Posterior vena cava (tissue), 2 donors: ENCODE measurements at regions not wholly inside any gene's neighbourhood (a gene's known extent, or its start where the extent isn't known, plus 50 kb on each side); places are given as distances from the start of the nearest gene placed in this dataset.
A peak's percentile ranks its signal among the peaks of the same experiment; 100 is the strongest.
"Not testable (repeated sequence)": the region's sequence is repeated elsewhere in the genome, so short reads cannot be mapped to it uniquely, and the experiment has no call there.

ENCODE experiments used
- DNase-seq: peaks from one replicate; pipeline ENCODE4 v3.0.0-alpha.2; 2020; ENCODE audit warnings: low spot score
- intact Hi-C, 2 donors: fragments of 100-400 bp; cut with DNase I; formaldehyde crosslinking; loops; one replicate each; pipeline versions ENCODE4 v1.14.1 to v1.14.2; 2022 to 2023
- donor health status: DM: yes; HTN: yes; CAD: no.
- donor health status: DM: yes; HTN: yes; CAD: no.

DNA sequence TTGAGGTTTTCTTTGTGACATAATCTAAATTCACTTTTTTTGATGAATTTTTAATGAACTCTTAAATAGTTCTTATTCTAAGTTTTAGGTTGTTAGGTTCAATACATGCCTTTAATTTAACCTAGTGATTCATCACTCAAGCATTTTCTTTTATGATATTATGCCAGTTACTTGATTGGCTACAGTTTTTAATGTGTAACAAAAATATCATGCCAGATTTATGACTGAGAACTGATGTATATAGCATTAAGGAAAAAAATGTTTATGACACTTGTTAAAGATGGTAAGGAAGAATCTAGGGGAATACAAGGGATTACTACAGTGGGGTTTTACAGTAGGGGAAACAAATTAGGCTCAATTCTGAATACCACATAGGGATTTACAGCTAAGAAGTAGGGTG, 103.1 kb downstream of the VGLL3 start:
- intact Hi-C loops, result no loop called here
- DNase-seq, result no peak

DNA sequence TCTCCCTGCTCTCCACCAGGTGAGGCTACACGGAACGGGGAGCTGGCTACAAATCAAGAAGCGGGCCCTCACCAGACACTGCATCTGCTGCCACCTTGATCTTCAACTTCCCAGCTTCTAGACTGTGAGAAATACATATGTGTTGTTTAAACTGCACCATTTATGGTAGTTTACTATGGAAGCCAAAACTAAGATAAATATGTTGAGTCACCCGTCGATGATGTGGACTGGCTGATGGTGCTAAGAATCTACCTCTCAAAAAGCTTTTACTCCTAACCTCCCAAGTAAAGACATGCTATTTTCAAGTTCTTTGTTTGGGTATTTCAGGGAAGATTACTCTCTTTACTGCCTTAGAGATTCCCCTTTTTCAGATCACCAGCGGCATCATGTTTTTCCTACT, 110.9 kb downstream of the VGLL3 start:
- intact Hi-C loops, result no loop called here
- no peak for DNase-seq

DNA sequence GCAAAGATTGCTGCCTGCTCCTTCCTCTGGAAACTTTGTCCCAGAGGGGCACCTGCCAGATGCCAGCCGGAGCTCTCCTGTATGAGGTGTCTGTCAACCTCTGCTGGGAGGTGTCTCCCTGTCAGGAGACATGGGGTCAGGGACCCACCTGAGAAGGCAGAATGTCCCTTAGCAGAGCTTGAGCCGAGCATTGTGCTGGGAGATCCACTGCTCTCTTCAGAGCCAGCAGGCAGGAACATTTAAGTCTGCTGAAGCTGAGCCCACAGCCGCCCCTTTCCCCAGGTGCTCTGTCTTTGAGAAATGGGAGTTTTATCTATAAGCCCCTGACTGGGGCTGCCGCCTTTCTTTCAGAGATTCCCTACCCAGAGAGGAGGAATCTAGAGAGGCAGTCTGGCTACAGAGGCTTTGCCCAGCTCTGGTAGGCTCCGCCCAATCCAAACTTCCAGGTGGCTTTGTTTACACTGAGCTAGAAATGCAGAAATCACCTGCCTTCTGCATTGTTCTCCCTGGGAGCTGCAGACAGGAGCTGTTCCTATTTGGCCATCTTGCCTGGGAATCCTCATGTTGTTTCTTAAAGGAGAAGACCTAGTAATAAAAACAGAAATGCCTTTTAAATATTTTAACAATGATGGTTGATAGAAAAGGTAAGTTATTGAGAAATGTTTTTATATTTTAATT, 114.3 kb downstream of the VGLL3 start:
- intact Hi-C loops, result not testable (repeated sequence)
- peak; percentile 62 for DNase-seq

DNA sequence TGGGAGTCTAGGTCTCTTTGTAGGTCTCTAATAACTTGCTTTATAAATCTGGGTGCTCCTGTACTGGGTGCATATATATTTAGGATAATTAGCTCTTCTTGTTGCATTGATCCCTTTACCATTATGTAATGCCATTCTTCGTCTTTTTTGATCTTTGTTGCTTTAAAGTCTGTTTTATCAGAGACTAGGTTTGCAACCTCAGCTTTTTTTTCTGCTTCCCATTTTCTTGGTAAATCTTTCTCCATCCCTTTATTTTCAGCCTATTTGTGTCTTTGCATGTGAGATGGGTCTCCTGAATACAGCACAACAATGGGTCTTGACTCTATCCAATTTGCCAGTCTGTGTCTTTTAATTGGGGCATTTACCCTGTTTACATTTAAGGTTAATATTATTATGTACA, 116.2 kb downstream of the VGLL3 start:
- DNase-seq, intact Hi-C loops: not testable (repeated sequence)

DNA sequence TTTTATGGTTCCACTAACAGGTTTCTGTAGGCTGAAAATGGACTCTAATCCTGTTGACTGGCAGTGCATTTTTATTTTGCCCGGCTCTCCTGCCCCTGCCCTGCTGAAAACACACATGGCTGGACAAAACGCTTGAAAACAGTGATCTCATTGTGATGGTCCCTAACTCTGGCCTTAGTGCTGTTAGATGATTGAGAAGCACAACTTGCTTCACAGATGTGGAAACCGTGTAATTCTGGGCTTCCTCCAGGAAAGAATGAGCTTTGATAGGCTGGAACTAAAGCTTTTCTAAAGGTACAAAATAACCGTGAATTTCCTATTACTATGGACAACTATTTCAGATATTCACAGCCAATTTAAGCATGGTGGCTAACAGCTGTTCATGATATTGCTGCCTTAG, 121.4 kb downstream of the VGLL3 start:
- intact Hi-C loops, result no loop called here
- no peak for DNase-seq

DNA sequence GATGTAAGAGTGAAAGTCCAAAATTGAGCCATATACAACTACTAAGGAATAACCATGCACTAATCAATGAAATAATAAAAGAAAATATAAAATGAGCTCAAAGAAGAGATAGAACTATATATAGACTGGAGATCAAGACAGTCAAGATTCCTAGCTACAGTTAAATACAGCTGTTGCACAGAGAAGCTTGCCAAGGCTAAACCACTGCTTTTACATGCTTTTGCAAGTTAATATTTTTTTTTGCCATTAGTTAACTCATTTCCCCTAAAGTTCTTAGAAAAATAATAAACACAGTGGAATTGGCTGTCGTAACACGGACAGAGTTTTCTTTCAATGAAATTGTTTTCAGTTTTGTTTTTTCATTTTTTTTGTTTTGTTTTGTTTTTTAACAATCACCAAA, 123.0 kb downstream of the VGLL3 start:
- intact Hi-C loops, result no loop called here
- no peak for DNase-seq

DNA sequence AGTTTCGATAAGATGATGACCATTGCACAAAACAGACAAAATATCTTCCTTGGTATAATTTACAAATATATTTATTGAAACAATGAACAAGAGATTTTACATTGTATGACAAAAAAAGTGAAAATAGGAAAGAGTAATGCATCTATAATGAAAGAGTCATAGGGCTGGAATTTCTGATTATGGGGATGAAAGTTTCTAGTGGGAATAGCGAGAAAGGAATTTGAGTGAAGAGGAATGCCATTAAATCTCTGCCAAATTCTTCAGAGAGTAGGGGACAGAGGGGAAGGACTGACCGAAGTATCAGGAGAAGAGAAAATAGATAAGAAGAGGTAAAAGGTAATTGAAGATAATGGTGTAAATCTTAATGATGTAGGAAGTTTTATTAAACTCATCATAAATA, 125.4 kb downstream of the VGLL3 start:
- no peak for DNase-seq
- intact Hi-C loops, result no loop called here

DNA sequence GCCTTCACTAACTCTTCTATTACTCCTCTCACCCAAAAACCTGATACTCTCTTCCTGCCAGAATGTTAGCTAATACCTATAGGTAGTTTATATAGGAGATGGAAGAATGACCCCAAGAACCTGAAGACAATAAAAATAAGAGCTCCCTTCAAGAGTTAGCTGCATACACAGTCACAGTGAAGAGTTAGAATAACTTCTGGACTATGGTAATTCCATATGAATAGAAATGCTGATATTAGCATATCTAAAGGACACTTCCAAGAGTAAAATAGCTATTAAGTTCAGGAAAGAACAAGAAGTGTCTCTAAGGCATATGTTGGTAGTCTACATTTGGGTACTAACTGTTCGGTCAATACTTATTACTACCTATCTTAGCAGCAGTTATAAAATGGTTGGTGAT, 134.2 kb downstream of the VGLL3 start:
- intact Hi-C loops, result no loop called here
- no peak for DNase-seq

DNA sequence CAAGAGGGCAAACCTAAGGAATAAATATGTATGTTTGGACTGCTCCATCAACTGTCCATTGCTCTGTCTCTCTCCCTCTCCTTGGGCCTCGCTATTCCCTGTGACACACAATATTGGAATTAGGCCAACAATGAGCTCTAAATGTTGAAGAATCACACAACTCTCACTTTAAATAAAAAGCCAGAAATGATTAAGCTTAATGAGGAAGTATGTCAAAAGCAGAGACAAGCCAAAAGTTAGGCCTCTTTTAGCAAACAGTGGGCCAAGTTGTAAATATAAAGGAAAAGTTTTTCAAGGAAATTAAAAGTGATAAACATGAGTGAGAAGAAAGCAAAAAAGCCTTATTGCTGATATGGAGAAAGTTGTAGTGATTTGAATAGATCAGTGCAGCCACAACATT, 141.0 kb downstream of the VGLL3 start:
- intact Hi-C loops, result no loop called here
- DNase-seq, result no peak

DNA sequence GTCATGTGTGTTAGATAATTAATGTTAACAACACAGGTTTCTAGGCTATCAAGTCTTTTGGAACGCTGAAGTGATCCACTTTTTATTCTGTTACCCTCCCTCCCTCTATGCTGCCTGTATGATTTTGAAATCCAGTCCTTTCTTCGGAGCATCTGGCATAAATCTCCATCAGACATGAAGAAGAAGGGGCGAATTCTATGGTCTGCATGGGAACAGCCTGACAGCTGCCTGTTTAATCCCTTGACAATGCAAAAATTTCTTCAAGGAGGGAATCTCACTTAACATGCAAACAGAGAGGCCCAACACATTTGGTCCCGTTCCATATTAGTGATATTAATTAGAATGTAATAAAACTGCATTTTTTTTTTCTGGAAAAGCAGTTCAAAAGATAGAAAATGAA, 145.2 kb downstream of the VGLL3 start:
- no peak for DNase-seq
- intact Hi-C loops, result no loop called here

DNA sequence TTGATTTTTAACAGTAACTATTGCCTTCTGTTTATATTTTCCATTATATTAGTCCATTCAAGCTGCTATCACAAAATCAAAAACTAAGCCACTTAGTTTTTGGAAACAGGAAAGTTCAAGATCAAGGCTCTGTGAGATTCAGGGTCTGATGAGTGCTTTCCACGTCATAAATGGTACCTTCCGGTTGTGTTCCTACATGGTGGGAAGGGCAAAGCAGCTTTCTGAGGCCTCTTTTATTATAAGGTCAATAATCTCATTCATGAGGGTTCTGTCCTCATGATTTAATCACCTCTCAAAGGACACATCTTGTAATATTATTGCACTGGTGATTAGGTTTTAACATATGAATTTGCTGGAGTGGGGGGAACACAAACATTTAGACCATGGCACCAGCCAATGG, 152.0 kb downstream of the VGLL3 start:
- no peak for DNase-seq
- intact Hi-C loops, result no loop called here

DNA sequence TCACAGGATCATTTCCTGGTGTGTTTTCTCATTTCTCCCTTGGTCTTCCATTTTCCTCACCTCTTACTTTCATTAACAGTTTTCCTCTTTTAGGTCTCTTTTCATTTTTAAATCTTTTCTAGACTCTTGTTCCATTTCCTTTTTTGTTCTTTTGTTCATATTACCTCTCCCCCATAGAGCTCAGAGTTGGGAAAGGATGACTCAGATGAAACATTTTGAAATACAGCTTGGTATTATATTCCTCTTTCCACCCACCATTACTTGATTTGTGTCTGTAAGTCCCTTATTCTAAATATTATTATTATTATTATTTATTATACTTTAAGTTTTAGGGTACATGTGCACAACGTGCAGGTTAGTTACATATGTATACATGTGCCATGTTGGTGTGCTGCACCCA, 153.1 kb downstream of the VGLL3 start:
- DNase-seq, result no peak
- intact Hi-C loops, result loop anchor here in 1 of 2 donors (2.0 kb wide), 1 partner anchor 25 kb away; no protein-coding TSS in a partner anchor

DNA sequence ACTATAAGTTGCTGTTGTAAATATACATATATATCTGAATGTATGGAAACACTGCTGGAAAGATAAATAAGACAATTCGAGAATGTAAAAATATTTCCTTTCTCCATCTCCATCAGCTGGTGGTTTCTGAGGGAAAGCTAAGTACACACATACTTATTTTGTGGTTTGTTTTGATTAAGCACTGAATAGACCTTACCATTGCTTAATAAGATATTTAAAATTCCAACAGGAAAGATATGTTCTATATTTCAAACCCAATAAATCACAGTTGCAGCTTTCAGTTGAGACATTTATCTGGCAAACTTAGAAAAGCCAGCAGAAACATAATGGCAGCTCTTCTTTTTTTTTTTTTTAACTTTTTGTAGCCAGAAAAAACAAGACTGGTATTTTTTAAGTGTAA, 160.4 kb downstream of the VGLL3 start:
- intact Hi-C loops, result no loop called here
- no peak for DNase-seq

DNA sequence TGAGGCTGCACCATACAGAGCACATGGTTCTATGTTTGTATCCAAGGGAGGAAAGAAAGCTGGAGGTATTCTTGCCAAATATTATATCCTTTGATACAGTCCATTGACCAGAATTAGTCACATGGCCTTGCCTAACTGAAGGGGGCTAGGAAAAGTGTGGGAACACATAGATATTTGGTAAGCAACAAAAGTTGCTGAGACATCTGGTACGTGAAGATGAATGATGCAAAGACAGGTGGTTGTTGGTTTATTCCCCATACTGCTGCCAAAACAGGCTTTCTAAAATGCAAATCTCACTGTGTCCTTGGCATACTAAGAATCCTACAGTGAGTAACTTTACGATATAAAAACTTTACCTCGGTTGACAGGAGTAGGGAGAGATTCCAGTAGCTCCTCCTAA, 162.2 kb downstream of the VGLL3 start:
- intact Hi-C loops, result no loop called here

DNA sequence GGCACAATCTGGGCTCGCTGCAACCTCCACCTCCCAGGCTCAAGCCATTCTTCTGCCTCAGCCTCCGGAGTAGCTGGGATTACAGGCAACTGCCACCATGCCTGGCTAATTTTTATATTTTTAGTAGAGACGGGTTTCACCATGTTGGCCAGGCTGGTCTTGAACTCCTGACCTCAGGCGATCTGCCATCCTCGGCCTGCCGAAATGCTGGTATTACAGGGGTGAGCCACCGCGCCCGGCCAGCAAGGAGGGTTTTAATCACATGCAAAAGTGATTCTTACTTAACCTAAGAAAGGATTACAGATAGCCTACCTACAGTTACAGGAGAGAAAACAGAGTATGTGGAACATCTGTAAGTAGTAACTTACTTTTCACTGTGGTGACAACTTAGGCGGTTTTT, 163.4 kb downstream of the VGLL3 start:
- peak; percentile 48 for DNase-seq
- intact Hi-C loops, result not testable (repeated sequence)

More for the DNA sequence above, 162.2 kb downstream of the VGLL3 start:
- no peak for DNase-seq

DNA sequence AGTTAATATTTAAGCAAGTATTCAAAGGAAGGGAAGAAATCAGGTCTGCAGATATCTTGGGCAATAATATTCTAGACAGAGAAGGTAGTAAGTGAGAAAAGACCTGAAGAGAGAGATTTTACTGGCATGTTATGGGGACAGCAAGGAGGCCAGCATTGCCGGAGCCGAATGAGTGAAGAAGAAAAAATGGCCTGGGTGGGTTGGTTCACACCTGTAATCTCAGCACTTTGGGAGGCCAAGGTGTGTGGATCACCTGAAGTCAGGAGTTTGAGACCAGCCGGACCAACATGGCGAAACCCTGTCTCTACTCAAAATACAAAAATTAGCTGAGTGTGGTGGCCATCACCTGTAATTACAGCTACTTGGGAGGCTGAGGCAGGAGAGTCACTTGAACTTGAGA, 164.7 kb downstream of the VGLL3 start:
- peak; percentile 53 for DNase-seq
- intact Hi-C loops, result no loop called here

DNA sequence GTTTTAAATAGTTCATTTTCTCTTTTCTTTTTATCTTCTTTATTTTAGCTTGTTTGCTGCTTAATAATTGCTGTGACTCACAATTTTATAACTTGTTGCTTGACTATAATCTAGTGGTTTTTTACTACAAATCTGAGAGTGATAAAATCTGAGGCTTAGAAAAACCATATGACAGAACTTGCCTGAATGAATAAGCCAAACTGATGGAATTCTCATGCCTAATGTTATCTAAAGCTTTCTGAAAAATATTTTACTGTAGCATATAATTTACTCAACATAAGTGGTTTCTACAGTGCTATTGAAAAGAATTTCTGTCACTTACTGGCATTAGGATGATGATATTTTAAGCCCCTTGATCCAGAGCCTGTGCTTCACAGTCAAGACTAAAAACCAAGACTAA, 175.1 kb downstream of the VGLL3 start:
- DNase-seq, result no peak
- intact Hi-C loops, result no loop called here

DNA sequence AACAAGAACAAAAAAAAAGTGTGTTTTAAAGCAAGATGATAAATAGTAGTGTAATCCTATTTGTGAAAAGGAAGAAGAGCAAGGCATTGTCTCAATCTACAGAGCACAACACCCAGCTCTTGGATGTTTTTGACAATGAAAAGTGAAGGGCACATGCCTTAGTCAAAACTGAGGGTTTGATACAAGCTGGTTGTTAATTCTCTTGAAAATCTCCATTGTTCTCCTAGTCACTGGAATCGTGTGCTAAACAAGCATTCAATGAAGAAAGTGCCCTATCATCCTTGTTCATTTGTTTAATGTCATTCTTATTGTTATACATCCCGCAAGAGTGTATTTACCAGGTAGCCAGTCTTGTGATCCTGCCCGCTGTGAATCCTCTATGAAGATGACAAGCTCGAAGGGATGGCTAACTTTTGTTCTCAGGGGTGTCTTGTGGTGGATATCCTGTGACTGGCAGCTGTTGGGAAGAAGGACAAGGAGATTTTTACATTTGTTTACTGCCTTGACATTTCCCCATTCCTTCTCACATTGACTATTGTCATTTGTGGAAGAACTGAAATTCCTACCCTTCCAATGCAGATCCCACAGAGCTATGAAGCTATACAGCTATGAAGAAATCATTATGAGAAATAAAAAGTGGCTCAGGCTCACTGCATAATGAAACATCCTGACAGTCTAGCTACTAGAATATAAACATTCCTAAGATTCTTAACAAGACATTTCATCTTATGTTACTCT, 175.9 kb downstream of the VGLL3 start:
- no peak for DNase-seq

DNA sequence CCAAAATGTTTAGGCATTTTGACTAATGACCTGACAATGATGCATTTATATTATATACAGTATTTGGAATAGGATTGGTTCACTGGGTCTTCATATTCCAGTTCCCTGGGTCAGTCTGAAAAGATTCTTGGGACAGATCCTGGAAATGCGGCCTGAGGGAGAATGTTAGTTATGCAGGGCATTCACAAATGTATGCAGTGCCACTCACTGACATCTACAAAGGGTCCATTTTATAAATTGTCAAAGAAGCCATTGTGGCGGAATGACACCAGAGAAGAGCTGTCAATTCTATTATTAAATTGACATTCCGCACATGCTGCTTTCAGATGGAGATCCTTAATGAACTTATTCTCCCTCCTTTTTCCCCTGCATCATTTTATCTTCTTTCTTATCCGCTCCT, 176.6 kb downstream of the VGLL3 start:
- intact Hi-C loops, result no loop called here
- DNase-seq, result no peak

More for the DNA sequence above, 175.9 kb downstream of the VGLL3 start:
- intact Hi-C loops, result no loop called here

DNA sequence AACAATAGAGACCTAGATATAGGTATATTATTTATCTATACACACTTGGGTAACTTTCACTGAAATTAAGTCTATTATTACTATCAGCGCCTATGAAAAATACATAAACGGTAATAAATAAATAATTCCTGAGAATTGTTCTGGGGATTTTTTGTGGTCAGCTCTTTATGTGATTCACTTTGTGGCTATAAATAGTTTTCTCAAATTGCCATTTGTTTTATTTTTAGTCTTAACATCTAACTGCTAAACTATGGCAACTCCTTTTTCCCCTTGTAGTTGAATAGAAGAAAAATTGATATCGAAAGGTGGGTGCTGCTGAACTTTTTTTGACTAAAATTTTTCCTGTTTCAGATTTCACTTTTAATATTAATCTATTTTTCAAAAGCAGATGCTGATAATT, 189.0 kb downstream of the VGLL3 start:
- intact Hi-C loops, result no loop called here
- DNase-seq, result no peak

DNA sequence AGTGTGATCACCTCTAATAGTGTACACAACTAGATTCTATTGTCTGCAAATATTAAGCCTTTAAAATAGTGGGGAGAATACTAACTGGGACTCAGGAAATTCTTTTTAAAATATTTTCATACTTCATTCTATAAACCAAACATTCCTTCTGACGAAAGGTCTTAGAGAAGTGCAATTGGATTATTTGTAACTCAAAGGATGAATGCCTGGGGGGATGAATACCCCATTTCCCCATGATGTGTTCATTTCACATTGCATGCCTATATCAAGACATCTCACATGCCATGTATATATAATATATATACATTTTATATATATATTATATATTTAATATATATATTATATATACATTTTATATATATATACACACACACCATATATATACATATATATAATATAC, 189.9 kb downstream of the VGLL3 start:
- no peak for DNase-seq
- intact Hi-C loops, result no loop called here
